ENCODE measurements at regions not wholly inside any gene's neighbourhood (a gene's known extent, or its start where the extent isn't known, plus 50 kb on each side); places are given as distances from the start of the nearest gene placed in this dataset.

DNA sequence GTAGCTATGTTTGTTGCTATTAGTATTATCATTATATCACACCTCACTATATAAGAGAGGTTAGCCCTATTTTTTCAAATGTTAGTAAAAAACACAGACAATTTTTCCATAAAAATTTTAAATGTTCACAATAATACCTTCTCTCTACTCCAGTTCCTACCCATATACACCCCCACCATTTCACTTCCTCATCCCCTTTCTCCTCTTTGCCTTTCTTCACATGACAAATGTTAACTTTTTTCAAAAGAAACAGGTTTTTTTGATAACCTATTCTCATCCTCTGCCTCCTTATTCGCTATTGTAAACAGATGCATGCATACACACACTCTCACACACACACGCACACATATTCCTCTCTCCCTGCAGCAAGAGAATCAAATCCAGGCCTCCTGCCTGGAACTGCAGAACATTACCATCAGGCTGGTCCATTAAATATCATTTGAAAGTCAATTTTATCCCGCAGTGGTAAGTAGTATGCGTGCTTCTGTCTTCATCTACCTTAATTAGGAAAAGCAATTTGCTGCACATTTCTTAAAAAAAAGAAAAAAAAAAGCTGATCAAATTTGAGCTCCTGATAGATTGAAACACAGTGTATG is 55.5 kb downstream of the MID1IP1 start:
- no peak overlapping the region for H3K27ac Mint-ChIP-seq
- H3K9me3 ChIP-seq (ENCODE audit: control insufficient read depth, low read length) = no peaks in the 10 kb centered on the region
- H3K9me3 Mint-ChIP-seq = peaks cover 32% of the 10 kb centered on the region
- no peak for TF ChIP-seq CTCF (conservative IDR thresholded peaks at IDR 0.05)
- no peak overlapping the region for H3K4me3 Mint-ChIP-seq
- H3K4me1 ChIP-seq (ENCODE audit: control insufficient read depth, insufficient read depth, low read length) = no peaks in the 10 kb centered on the region
- H3K36me3 Mint-ChIP-seq (ENCODE audit: low read depth) = no peaks in the 10 kb centered on the region
- no peaks in the 10 kb centered on the region for H3K27me3 ChIP-seq (ENCODE audit: control insufficient read depth, insufficient read depth, low read length, poor library complexity, severe bottlenecking)
- H3K36me3 ChIP-seq (ENCODE audit: control insufficient read depth, insufficient read depth, low read length) = no peaks in the 10 kb centered on the region
- no peaks in the 10 kb centered on the region for H3K27me3 Mint-ChIP-seq (ENCODE audit: insufficient read depth)
- H3K27ac ChIP-seq (ENCODE audit: low read depth, low read length) = no peak overlapping the region
- no peak for DNase-seq
- 91 to 100% methylated on average over 1 to 3 of the region's 4 CpGs for WGBS, 2 experiments (ENCODE audit: insufficient coverage in 1 of 2, insufficient read length in 1 of 2)
- peaks cover 21% of the 10 kb centered on the region for H3K4me1 Mint-ChIP-seq
- no peak overlapping the region for H3K9ac ChIP-seq (ENCODE audit: extremely low read depth, low read length, poor library complexity, severe bottlenecking)
- H3K4me3 ChIP-seq (ENCODE audit: low read length) = no peak overlapping the region

- no peak for TF ChIP-seq CTCF (conservative IDR thresholded peaks at IDR 0.05)
- no peaks in the 10 kb centered on the region for H3K36me3 ChIP-seq (ENCODE audit: control insufficient read depth, insufficient read depth, low read length)
- 30% methylated on average over 5 of the region's 5 CpGs; no CpG with 5 or more reads in 1 of the 2 experiments for WGBS, 2 experiments (ENCODE audit: insufficient coverage in 1 of 2, insufficient read length in 1 of 2)
- no peaks in the 10 kb centered on the region for H3K9me3 ChIP-seq (ENCODE audit: control insufficient read depth, low read length)
- no peaks in the 10 kb centered on the region for H3K4me1 ChIP-seq (ENCODE audit: control insufficient read depth, insufficient read depth, low read length)
- Mint-ChIP-seq H3K27me3 (ENCODE audit: insufficient read depth) (no peaks in the 10 kb centered on the region), H3K36me3 (ENCODE audit: low read depth) (no peaks in the 10 kb centered on the region), H3K4me3 (no peak overlapping the region), H3K9me3 (peaks cover 27% of the 10 kb centered on the region), H3K27ac (peak overlapping the region; percentile 56), H3K4me1 (peaks cover 21% of the 10 kb centered on the region)
- no peak overlapping the region for H3K27ac ChIP-seq (ENCODE audit: low read depth, low read length)
- no peak overlapping the region for H3K9ac ChIP-seq (ENCODE audit: extremely low read depth, low read length, poor library complexity, severe bottlenecking)
- H3K4me3 ChIP-seq (ENCODE audit: low read length) = no peak overlapping the region
- H3K27me3 ChIP-seq (ENCODE audit: control insufficient read depth, insufficient read depth, low read length, poor library complexity, severe bottlenecking) = no peaks in the 10 kb centered on the region
- DNase-seq = peak; percentile 69
Observed at GRCh38 chrX:38857736-38858523, 56.7 kb downstream of the MID1IP1 start.

GRCh38 chrX:38859602-38860001 is 58.3 kb downstream of the MID1IP1 start:
- Histone ChIP-seq H3K4me3 (ENCODE audit: low read length) (no peak overlapping the region), H3K27ac (ENCODE audit: low read depth, low read length) (no peak overlapping the region), H3K27me3 (ENCODE audit: control insufficient read depth, insufficient read depth, low read length, poor library complexity, severe bottlenecking) (no peaks in the 10 kb centered on the region), H3K4me1 (ENCODE audit: control insufficient read depth, insufficient read depth, low read length) (no peaks in the 10 kb centered on the region), H3K9me3 (ENCODE audit: control insufficient read depth, low read length) (no peaks in the 10 kb centered on the region), H3K36me3 (ENCODE audit: control insufficient read depth, insufficient read depth, low read length) (no peaks in the 10 kb centered on the region), H3K9ac (ENCODE audit: extremely low read depth, low read length, poor library complexity, severe bottlenecking) (no peak overlapping the region)
- peaks cover 16% of the 10 kb centered on the region for H3K9me3 Mint-ChIP-seq
- no peak overlapping the region for H3K27ac Mint-ChIP-seq
- H3K27me3 Mint-ChIP-seq (ENCODE audit: insufficient read depth) = no peaks in the 10 kb centered on the region
- no peak for TF ChIP-seq CTCF (conservative IDR thresholded peaks at IDR 0.05)
- H3K4me1 Mint-ChIP-seq = peaks cover 21% of the 10 kb centered on the region
- H3K4me3 Mint-ChIP-seq = no peak overlapping the region
- no peaks in the 10 kb centered on the region for H3K36me3 Mint-ChIP-seq (ENCODE audit: low read depth)
- no peak for DNase-seq

Data from endodermal cell (in vitro differentiated cells).